ENCODE measurements at regions not wholly inside any gene's neighbourhood (a gene's known extent, or its start where the extent isn't known, plus 50 kb on each side); places are given as distances from the start of the nearest gene placed in this dataset.

GRCh38 chr7:93830141-93830925, 60.2 kb downstream of the TFPI2 start:
- no peak for FAIRE-seq
- POLR2A ChIA-PET = no interaction called here
- ATAC-seq = no peak
- Histone ChIP-seq H3K4me2 (no peak overlapping the region), H3K9me3 (no peaks in the 10 kb centered on the region), H3K4me3 (no peak overlapping the region), H3K4me1 (no peaks in the 10 kb centered on the region), H3K27ac (no peak overlapping the region)
- 88% methylated on average over 1 of the region's 1 CpG for WGBS (ENCODE audit: missing lambda C conversion rate)
- no peak for DNase-seq (ENCODE audit: low read depth in 1 of 2, low spot score in 1 of 2)
- CTCF ChIA-PET = interaction anchor here (0.7 kb wide), 1 partner anchor 225 kb away, joined by 3 read pairs; no protein-coding TSS in a partner anchor
- no peak for TF ChIP-seq CEBPB (IDR thresholded peaks at IDR 0.05)
- TF ChIP-seq CBX8 (IDR thresholded peaks at IDR 0.05) = no peak
- no peak for TF ChIP-seq ZFP36 (IDR thresholded peaks at IDR 0.05; ENCODE audit: borderline replicate concordance, partially characterized antibody)
- TF ChIP-seq SREBF2 (IDR thresholded peaks at IDR 0.05) = no peak
- no peak for TF ChIP-seq SMC3 (IDR thresholded peaks at IDR 0.05)
- no peak for TF ChIP-seq CHD4 (IDR thresholded peaks at IDR 0.05; ENCODE audit: borderline replicate concordance)
- no peak for TF ChIP-seq PBX3 (IDR thresholded peaks at IDR 0.05)
- no peak for TF ChIP-seq FOXS1 (CRISPR knock-in tag; IDR thresholded peaks at IDR 0.05)
- TF ChIP-seq ELK1 (IDR thresholded peaks at IDR 0.05; ENCODE audit: low read depth, low read length) = no peak
- TF ChIP-seq EP300 (IDR thresholded peaks at IDR 0.05) = no peak

DNA sequence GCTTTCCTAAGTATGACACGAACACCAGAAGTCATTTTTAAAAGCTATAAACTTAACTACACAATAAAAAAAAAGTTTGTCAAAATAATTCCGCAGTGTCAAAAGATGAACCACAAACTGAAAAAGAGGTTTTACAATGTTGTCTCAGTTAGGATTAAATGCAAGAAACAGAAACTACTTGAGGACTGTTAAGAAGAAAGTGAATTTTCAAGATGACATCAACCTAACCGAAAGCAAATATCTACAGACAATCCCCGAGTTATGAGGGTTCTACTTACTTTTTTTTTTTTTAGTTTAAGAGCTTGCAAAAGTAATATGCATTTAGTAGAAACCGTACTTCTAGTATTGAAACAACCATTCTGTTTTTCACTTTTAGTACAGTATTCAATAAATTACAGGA, 62.3 kb downstream of the TFPI2 start:
- TF ChIP-seq, protein P1, sequence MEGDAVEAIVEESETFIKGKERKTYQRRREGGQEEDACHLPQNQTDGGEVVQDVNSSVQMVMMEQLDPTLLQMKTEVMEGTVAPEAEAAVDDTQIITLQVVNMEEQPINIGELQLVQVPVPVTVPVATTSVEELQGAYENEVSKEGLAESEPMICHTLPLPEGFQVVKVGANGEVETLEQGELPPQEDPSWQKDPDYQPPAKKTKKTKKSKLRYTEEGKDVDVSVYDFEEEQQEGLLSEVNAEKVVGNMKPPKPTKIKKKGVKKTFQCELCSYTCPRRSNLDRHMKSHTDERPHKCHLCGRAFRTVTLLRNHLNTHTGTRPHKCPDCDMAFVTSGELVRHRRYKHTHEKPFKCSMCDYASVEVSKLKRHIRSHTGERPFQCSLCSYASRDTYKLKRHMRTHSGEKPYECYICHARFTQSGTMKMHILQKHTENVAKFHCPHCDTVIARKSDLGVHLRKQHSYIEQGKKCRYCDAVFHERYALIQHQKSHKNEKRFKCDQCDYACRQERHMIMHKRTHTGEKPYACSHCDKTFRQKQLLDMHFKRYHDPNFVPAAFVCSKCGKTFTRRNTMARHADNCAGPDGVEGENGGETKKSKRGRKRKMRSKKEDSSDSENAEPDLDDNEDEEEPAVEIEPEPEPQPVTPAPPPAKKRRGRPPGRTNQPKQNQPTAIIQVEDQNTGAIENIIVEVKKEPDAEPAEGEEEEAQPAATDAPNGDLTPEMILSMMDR (IDR thresholded peaks at IDR 0.05) = no peak
- no peak for TF ChIP-seq PHF8 (IDR thresholded peaks at IDR 0.05; ENCODE audit: borderline replicate concordance, low read depth)
- no peak for TF ChIP-seq MAFK (IDR thresholded peaks at IDR 0.05; ENCODE audit: partially characterized antibody)
- TF ChIP-seq SREBF2 (IDR thresholded peaks at IDR 0.05) = no peak
- no peak for TF ChIP-seq HEYL (CRISPR knock-in tag; IDR thresholded peaks at IDR 0.05)
- TF ChIP-seq RCOR1 (IDR thresholded peaks at IDR 0.05; ENCODE audit: low read depth, low read length) = no peak
- TF ChIP-seq RAD21 (conservative IDR thresholded peaks at IDR 0.05 in 1 of 2, IDR thresholded peaks at IDR 0.05 in 1 of 2) = no peak
- TF ChIP-seq NR3C1 (IDR thresholded peaks at IDR 0.05) = no peak
- TF ChIP-seq ZFP36 (IDR thresholded peaks at IDR 0.05; ENCODE audit: borderline replicate concordance, partially characterized antibody) = no peak
- no peak for TF ChIP-seq EHF (CRISPR knock-in tag; IDR thresholded peaks at IDR 0.05)
- no peak for TF ChIP-seq TFCP2L1 (CRISPR knock-in tag; IDR thresholded peaks at IDR 0.05)
- no peak for TF ChIP-seq E2F6 (IDR thresholded peaks at IDR 0.05; ENCODE audit: borderline replicate concordance, low read depth)
- no peak for TF ChIP-seq EHMT2 (IDR thresholded peaks at IDR 0.05; ENCODE audit: low read depth)
- TF ChIP-seq EP300 (IDR thresholded peaks at IDR 0.05) = no peak
- TF ChIP-seq RNF2 (IDR thresholded peaks at IDR 0.05; ENCODE audit: borderline replicate concordance, low read depth) = no peak
- H3K4me2 ChIP-seq = peak overlapping the region; percentile 1; the same call in 1 of the 3 replicates
- POLR2A ChIA-PET = no interaction called here
- FAIRE-seq = no peak
- no peaks in the 10 kb centered on the region for H3K4me1 ChIP-seq
- WGBS (ENCODE audit: missing lambda C conversion rate) = 63% methylated on average over 5 of the region's 5 CpGs
- H3K4me3 ChIP-seq = no peak overlapping the region
- ATAC-seq = no peak
- no peaks in the 10 kb centered on the region for H3K9me3 ChIP-seq
- no peak overlapping the region for H3K27ac ChIP-seq
- CTCF ChIA-PET = no interaction called here
- no peak for DNase-seq (ENCODE audit: low read depth in 1 of 2, low spot score in 1 of 2)

Data from A549 (cell line).